ENCODE measurements at regions not wholly inside any gene's neighbourhood (a gene's known extent, or its start where the extent isn't known, plus 50 kb on each side); places are given as distances from the start of the nearest gene placed in this dataset.

- no peak for TF ChIP-seq CTCF (IDR thresholded peaks at IDR 0.05)
- TF ChIP-seq POLR2A (IDR thresholded peaks at IDR 0.05): no peak
Observed at GRCh38 chr13:72617186-72617585, 110.2 kb downstream of the MZT1 start.

Measured in adrenal gland (tissue), 5 donors.